GM18870 (cell line): ENCODE measurements at regions not wholly inside any gene's neighbourhood (a gene's known extent, or its start where the extent isn't known, plus 50 kb on each side); places are given as distances from the start of the nearest gene placed in this dataset.

Experiments used
- ATAC-seq: cut with Tn5 transposase; IDR thresholded peaks from one replicate; pipeline ENCODE4 v1.9.1; 2021; ENCODE audit warnings: moderate library complexity; ENCODE audit not compliant: unreplicated experiment

GRCh38 chr2:134135793-134136192 is 118.1 kb upstream of the MGAT5 start:
- ATAC-seq = no peak

- ATAC-seq = no peak
These were observed 117.1 kb upstream of the MGAT5 start for GRCh38 chr2:134136731-134137130.

- no peak for ATAC-seq
These were observed 116.7 kb upstream of the MGAT5 start for GRCh38 chr2:134137182-134137611.

GRCh38 chr2:134138115-134138514 is 115.8 kb upstream of the MGAT5 start:
- no peak for ATAC-seq

GRCh38 chr2:134139611-134140010 is 114.3 kb upstream of the MGAT5 start:
- no peak for ATAC-seq

- ATAC-seq = no peak
These were observed 113.6 kb upstream of the MGAT5 start for GRCh38 chr2:134140251-134140661.

- ATAC-seq = no peak
These were observed 112.1 kb upstream of the MGAT5 start for GRCh38 chr2:134141598-134142340.

- ATAC-seq = no peak
These were observed 111.5 kb upstream of the MGAT5 start for GRCh38 chr2:134142341-134142738.

GRCh38 chr2:134142903-134143302 is 111.0 kb upstream of the MGAT5 start:
- ATAC-seq = no peak

GRCh38 chr2:134143568-134143967 is 110.3 kb upstream of the MGAT5 start:
- no peak for ATAC-seq

GRCh38 chr2:134144081-134144596 is 109.7 kb upstream of the MGAT5 start:
- no peak for ATAC-seq

GRCh38 chr2:134144651-134145050 is 109.2 kb upstream of the MGAT5 start:
- ATAC-seq = no peak

- ATAC-seq = no peak
These were observed 108.4 kb upstream of the MGAT5 start for GRCh38 chr2:134145519-134145918.

- ATAC-seq = no peak
These were observed 107.7 kb upstream of the MGAT5 start for GRCh38 chr2:134146161-134146560.

- no peak for ATAC-seq
These were observed 107.3 kb upstream of the MGAT5 start for GRCh38 chr2:134146620-134147019.

- ATAC-seq = no peak
These were observed 105.7 kb upstream of the MGAT5 start for GRCh38 chr2:134148172-134148571.

- no peak for ATAC-seq
These were observed 104.9 kb upstream of the MGAT5 start for GRCh38 chr2:134148843-134149472.

GRCh38 chr2:134149904-134150303 is 104.0 kb upstream of the MGAT5 start:
- no peak for ATAC-seq

GRCh38 chr2:134150760-134151159 is 103.1 kb upstream of the MGAT5 start:
- no peak for ATAC-seq

- no peak for ATAC-seq
These were observed 101.5 kb upstream of the MGAT5 start for GRCh38 chr2:134152045-134153010.

- ATAC-seq = no peak
These were observed 100.5 kb upstream of the MGAT5 start for GRCh38 chr2:134153294-134153880.
